ENCODE measurements at regions not wholly inside any gene's neighbourhood (a gene's known extent, or its start where the extent isn't known, plus 50 kb on each side); places are given as distances from the start of the nearest gene placed in this dataset.

DNA sequence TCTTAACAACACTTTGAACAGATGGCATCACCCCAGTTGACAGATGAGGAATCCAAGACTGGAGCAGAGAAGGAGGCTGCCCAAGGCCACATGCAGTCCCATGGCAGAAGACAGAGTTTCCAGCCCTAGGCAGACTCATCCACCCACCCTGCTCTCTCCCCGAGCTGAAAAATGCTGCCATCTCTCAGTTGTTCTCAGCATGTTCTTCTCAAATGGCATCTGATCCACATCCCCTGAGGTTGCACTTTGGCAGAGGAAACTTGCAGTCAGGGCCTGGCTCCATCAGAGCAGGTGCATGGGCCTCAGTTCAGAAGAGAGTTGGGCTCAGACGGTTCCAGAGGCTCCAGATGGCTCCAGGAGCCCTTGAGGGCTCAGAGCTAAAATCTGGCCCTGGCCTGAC, 709.4 kb downstream of the MATN1 start:
- TF ChIP-seq POLR2A (IDR thresholded peaks at IDR 0.05; ENCODE audit: low read length): no peak
- TF ChIP-seq, protein P1, sequence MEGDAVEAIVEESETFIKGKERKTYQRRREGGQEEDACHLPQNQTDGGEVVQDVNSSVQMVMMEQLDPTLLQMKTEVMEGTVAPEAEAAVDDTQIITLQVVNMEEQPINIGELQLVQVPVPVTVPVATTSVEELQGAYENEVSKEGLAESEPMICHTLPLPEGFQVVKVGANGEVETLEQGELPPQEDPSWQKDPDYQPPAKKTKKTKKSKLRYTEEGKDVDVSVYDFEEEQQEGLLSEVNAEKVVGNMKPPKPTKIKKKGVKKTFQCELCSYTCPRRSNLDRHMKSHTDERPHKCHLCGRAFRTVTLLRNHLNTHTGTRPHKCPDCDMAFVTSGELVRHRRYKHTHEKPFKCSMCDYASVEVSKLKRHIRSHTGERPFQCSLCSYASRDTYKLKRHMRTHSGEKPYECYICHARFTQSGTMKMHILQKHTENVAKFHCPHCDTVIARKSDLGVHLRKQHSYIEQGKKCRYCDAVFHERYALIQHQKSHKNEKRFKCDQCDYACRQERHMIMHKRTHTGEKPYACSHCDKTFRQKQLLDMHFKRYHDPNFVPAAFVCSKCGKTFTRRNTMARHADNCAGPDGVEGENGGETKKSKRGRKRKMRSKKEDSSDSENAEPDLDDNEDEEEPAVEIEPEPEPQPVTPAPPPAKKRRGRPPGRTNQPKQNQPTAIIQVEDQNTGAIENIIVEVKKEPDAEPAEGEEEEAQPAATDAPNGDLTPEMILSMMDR (IDR thresholded peaks at IDR 0.05): no peak
- TF ChIP-seq, protein P2, sequence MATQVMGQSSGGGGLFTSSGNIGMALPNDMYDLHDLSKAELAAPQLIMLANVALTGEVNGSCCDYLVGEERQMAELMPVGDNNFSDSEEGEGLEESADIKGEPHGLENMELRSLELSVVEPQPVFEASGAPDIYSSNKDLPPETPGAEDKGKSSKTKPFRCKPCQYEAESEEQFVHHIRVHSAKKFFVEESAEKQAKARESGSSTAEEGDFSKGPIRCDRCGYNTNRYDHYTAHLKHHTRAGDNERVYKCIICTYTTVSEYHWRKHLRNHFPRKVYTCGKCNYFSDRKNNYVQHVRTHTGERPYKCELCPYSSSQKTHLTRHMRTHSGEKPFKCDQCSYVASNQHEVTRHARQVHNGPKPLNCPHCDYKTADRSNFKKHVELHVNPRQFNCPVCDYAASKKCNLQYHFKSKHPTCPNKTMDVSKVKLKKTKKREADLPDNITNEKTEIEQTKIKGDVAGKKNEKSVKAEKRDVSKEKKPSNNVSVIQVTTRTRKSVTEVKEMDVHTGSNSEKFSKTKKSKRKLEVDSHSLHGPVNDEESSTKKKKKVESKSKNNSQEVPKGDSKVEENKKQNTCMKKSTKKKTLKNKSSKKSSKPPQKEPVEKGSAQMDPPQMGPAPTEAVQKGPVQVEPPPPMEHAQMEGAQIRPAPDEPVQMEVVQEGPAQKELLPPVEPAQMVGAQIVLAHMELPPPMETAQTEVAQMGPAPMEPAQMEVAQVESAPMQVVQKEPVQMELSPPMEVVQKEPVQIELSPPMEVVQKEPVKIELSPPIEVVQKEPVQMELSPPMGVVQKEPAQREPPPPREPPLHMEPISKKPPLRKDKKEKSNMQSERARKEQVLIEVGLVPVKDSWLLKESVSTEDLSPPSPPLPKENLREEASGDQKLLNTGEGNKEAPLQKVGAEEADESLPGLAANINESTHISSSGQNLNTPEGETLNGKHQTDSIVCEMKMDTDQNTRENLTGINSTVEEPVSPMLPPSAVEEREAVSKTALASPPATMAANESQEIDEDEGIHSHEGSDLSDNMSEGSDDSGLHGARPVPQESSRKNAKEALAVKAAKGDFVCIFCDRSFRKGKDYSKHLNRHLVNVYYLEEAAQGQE (IDR thresholded peaks at IDR 0.05): no peak
- TF ChIP-seq, protein P3, sequence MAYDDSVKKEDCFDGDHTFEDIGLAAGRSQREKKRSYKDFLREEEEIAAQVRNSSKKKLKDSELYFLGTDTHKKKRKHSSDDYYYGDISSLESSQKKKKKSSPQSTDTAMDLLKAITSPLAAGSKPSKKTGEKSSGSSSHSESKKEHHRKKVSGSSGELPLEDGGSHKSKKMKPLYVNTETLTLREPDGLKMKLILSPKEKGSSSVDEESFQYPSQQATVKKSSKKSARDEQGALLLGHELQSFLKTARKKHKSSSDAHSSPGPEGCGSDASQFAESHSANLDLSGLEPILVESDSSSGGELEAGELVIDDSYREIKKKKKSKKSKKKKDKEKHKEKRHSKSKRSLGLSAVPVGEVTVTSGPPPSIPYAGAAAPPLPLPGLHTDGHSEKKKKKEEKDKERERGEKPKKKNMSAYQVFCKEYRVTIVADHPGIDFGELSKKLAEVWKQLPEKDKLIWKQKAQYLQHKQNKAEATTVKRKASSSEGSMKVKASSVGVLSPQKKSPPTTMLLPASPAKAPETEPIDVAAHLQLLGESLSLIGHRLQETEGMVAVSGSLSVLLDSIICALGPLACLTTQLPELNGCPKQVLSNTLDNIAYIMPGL (CRISPR knock-in tag; IDR thresholded peaks at IDR 0.05; ENCODE audit: borderline replicate concordance): no peak
- no peak for TF ChIP-seq MYC (IDR thresholded peaks at IDR 0.05; ENCODE audit: borderline replicate concordance, low read length)
- TF ChIP-seq KDM1A (IDR thresholded peaks at IDR 0.05; ENCODE audit: low read depth): no peak
- TF ChIP-seq RAD21 (conservative IDR thresholded peaks at IDR 0.05 in 1 of 2, IDR thresholded peaks at IDR 0.05 in 1 of 2): no peak
- no peak for TF ChIP-seq GATA3 (IDR thresholded peaks at IDR 0.05; ENCODE audit: borderline replicate concordance)
- TF ChIP-seq, protein P4, sequence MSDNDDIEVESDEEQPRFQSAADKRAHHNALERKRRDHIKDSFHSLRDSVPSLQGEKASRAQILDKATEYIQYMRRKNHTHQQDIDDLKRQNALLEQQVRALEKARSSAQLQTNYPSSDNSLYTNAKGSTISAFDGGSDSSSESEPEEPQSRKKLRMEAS (IDR thresholded peaks at IDR 0.05): no peak
- no peak for TF ChIP-seq ZFP36 (IDR thresholded peaks at IDR 0.05; ENCODE audit: borderline replicate concordance, partially characterized antibody)
- TF ChIP-seq HDAC2 (IDR thresholded peaks at IDR 0.05): no peak
